ENCODE measurements at regions not wholly inside any gene's neighbourhood (a gene's known extent, or its start where the extent isn't known, plus 50 kb on each side); places are given as distances from the start of the nearest gene placed in this dataset.
"Not testable (repeated sequence)": the region's sequence is repeated elsewhere in the genome, so short reads cannot be mapped to it uniquely, and the experiment has no call there.

DNA sequence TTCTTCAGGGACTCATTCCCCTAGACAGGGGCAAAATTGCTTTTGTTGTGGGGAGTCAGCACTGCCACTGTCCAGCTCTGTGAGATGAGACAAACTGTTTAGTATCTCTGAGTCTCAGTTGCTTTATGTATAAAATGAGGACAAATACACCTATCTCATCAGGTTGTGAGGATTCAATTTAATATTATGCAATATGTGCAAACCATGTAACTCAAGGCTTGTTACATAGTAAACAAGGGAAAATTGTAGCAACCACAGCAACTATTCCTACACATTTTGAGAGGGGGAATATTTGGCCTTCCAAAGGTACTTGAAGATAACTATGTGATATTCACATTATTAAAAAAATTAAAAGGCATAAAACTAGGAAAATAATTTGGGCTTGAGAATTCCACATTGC, 411.9 kb upstream of the SLC30A5 start:
- no peak overlapping the region for H3K27ac Mint-ChIP-seq (ENCODE audit: low read depth)
- no peak for ATAC-seq (replicated peaks; ENCODE audit: extremely low read depth, poor library complexity, severe bottlenecking)
- no peak for DNase-seq (ENCODE audit: low spot score in 2 of 2)

DNA sequence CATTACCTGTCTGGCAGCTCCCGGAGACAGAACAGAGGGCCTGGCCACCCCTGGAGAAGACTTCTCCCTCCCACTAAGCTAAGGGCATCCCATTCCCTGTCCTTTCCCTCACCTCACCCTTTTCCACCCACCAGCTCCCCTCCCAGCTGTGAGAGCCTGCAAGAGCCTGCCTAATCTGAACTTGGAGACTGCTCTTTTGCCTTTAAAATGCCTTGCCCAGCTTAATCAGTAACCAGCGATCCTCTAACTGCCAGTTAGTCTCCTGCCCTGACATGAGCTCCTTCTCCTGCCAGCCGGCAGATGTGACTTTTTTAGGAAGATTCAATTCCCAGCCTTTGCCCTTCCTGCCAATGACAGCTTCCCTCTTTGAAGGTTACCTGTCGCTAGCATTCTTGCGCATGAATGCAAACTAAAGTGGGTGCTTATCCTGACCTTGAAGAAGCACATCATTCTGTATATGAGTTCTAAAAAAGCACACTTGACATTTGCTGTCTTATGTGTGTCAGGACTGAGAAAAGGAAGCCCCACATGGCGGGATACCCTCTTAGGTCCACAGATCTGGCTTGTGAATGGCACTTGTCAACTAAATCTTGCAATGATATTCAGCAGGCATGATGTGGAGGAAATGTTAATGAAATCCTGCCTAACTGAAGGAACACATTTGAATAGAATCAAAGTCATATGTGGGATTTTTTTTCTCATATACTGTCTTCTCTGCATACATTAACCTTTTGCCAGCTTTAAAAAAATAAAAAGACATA, 411.2 kb upstream of the SLC30A5 start:
- DNase-seq (ENCODE audit: low spot score in 2 of 2): no peak
- H3K4me3 Mint-ChIP-seq: no peak overlapping the region
- no peaks in the 10 kb centered on the region for H3K36me3 Mint-ChIP-seq (ENCODE audit: insufficient read depth)
- no peaks in the 10 kb centered on the region for H3K4me1 Mint-ChIP-seq
- H3K27me3 Mint-ChIP-seq: peaks cover 15% of the 10 kb centered on the region
- H3K27ac Mint-ChIP-seq (ENCODE audit: low read depth): no peak overlapping the region
- no peaks in the 10 kb centered on the region for H3K9me3 Mint-ChIP-seq
- no peak for ATAC-seq (replicated peaks; ENCODE audit: extremely low read depth, poor library complexity, severe bottlenecking)

More for the DNA sequence above, 411.9 kb upstream of the SLC30A5 start:
- Mint-ChIP-seq H3K27me3 (peaks cover 15% of the 10 kb centered on the region), H3K36me3 (ENCODE audit: insufficient read depth) (no peaks in the 10 kb centered on the region), H3K4me1 (no peaks in the 10 kb centered on the region), H3K9me3 (no peaks in the 10 kb centered on the region), H3K4me3 (no peak overlapping the region)

DNA sequence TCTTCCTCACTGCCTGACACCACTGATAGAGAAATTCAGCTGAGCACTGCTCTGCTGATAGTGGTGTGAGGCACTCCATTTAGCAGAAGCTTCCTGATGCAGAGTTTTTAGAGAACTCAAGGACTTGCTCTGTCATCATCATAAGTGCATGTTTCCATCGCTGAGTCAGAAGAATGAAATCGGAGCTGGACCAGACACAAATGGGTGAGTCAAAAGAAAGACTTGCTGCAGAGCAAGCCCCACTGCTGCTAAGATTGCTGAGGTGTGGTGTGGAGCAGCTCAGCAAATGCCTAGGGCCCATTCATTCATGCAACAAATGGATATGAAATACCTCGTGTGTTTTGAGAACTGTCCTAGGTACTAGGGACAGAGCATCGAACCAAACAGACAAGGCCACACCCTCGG, 410.2 kb upstream of the SLC30A5 start:
- Mint-ChIP-seq H3K4me1 (no peaks in the 10 kb centered on the region), H3K9me3 (no peaks in the 10 kb centered on the region), H3K4me3 (no peak overlapping the region), H3K36me3 (ENCODE audit: insufficient read depth) (no peaks in the 10 kb centered on the region), H3K27ac (ENCODE audit: low read depth) (no peak overlapping the region), H3K27me3 (peaks cover 15% of the 10 kb centered on the region)
- no peak for DNase-seq (ENCODE audit: low spot score in 2 of 2)
- no peak for ATAC-seq (replicated peaks; ENCODE audit: extremely low read depth, poor library complexity, severe bottlenecking)

DNA sequence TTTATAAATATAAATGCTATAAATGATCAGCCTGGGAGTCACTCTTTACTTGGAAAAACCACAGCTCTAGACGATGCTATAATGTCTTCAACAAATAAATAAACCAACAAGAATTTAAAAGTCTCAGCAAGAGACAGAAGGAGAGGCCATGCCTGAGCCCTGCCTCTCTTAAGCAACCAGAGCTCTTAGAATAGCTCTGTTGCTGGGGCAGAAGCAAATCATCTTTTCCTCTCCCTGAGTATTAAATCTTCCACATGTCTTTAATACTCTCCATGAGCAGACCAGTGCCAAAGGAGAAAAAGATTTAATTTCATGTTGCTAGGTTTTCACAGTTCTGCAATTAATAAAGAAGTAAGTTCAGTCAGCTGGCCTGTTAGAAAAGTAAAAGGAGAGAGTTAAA, 408.0 kb upstream of the SLC30A5 start:
- H3K36me3 Mint-ChIP-seq (ENCODE audit: insufficient read depth): no peaks in the 10 kb centered on the region
- H3K27ac Mint-ChIP-seq (ENCODE audit: low read depth): no peak overlapping the region
- peaks cover 7% of the 10 kb centered on the region for H3K27me3 Mint-ChIP-seq
- no peak overlapping the region for H3K4me3 Mint-ChIP-seq
- DNase-seq (ENCODE audit: low spot score in 2 of 2): no peak
- H3K9me3 Mint-ChIP-seq: no peaks in the 10 kb centered on the region
- no peak for ATAC-seq (replicated peaks; ENCODE audit: extremely low read depth, poor library complexity, severe bottlenecking)
- H3K4me1 Mint-ChIP-seq: no peaks in the 10 kb centered on the region

DNA sequence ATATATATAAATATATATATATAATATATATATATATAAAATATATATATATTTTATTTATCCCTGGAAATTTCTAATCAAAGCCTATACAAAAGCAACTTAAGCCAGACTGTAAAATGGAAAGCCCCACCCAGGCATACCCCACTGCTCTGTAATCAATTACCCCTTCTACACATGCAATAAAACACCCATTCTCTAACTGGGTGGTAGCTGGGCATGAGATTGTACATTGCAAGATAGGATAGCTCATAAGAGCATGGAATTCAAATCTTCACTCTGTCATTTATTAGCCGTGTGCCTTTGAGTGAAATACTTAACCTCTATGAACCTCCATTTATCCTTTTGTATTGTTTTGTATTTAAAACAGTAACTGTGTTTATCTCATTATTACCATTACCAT, 405.3 kb upstream of the SLC30A5 start:
- no peak overlapping the region for H3K27ac Mint-ChIP-seq (ENCODE audit: low read depth)
- H3K36me3 Mint-ChIP-seq (ENCODE audit: insufficient read depth): peaks cover 2% of the 10 kb centered on the region
- H3K9me3 Mint-ChIP-seq: no peaks in the 10 kb centered on the region
- no peaks in the 10 kb centered on the region for H3K27me3 Mint-ChIP-seq
- DNase-seq (ENCODE audit: low spot score in 2 of 2) (no peak), ATAC-seq (replicated peaks; ENCODE audit: extremely low read depth, poor library complexity, severe bottlenecking) (no peak)
- no peak overlapping the region for H3K4me3 Mint-ChIP-seq
- H3K4me1 Mint-ChIP-seq: no peaks in the 10 kb centered on the region

DNA sequence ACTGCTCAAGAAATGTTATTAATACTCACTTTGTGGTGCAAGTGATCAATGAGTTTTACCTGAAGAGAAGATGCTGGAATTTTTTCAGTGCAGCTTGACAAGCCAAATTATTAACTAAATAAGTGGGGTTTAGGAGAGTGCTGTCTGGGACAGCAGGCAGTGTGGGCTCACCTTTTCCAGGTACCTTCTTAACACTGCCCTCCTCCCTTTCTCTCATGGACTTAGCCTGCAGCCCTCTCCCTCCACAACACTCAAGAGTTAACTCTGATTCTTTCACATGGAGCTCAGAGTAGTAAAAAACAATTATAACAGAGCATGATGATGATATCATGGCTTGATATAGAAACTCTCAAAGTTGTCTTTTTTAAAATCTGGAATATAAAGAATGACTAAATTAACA, 404.8 kb upstream of the SLC30A5 start:
- peaks cover 2% of the 10 kb centered on the region for H3K36me3 Mint-ChIP-seq (ENCODE audit: insufficient read depth)
- no peak for ATAC-seq (replicated peaks; ENCODE audit: extremely low read depth, poor library complexity, severe bottlenecking)
- H3K9me3 Mint-ChIP-seq: no peaks in the 10 kb centered on the region
- H3K4me3 Mint-ChIP-seq: no peak overlapping the region
- no peaks in the 10 kb centered on the region for H3K4me1 Mint-ChIP-seq
- H3K27ac Mint-ChIP-seq (ENCODE audit: low read depth): no peak overlapping the region
- H3K27me3 Mint-ChIP-seq: no peaks in the 10 kb centered on the region
- no peak for DNase-seq (ENCODE audit: low spot score in 2 of 2)

DNA sequence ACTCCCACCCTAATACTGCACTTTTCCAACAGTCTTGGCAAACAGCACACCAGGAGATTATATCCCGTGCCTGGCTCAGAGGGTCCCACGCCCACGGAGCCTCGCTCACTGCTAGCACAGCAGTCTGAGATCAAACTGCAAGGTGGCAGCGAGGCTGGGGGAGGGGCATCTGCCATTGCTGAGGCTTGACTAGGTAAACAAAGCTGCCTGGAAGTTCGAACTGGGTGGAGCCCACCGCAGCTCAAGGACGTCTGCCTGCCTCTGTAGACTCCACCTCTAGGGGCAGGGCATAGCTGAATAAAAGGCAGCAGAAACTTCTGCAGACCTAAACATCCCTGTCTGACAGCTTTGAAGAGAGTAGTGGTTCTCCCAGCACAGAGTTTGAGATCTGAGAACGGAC, 401.9 kb upstream of the SLC30A5 start:
- not testable (repeated sequence) for H3K27me3 Mint-ChIP-seq; ATAC-seq (replicated peaks; ENCODE audit: extremely low read depth, poor library complexity, severe bottlenecking); DNase-seq (ENCODE audit: low spot score in 2 of 2)

DNA sequence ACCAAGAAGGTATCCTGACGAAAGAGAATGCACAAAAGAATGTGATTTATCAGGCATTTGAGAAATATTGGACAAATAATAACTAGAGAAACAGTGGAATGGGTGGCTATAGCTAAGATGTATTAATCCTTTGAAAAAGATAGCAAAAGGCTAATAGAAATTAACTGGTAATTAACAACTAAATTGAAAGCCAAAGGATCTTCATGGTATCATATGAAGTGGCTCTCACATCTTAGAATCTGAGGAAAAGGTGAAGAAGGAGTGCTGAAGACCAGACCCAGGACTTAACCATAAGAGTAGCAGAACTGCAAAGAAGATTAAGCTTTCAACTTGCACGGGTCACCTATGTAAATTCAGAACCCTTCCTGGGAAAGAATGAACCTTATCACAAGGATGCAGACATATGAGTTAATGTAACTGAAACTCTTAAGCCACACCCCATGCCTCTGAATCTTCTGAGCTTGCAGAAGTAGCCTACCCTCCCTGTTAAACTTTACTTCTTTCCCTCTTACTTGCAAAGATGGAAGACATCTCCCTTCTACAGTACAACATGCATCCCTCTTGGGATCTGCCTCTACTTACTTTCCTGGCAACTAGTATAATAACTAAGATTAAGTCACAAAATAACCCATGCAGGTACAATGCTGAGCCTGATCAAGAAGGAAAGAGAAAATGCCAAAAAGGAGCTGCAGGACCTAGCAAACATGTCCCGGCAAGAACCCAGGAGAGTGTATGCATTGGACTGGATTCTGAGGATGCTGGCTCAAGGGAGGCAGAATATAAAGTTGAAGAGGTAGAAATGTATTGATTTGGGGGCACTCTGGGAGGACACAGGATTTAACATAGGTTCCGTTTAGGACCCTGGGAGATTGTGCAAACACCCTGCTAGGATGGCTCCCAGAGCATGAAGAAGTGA, 395.5 kb upstream of the SLC30A5 start:
- Mint-ChIP-seq H3K4me3 (no peak overlapping the region), H3K36me3 (ENCODE audit: insufficient read depth) (peaks cover 1% of the 10 kb centered on the region), H3K4me1 (no peaks in the 10 kb centered on the region), H3K27ac (ENCODE audit: low read depth) (no peak overlapping the region), H3K9me3 (peaks cover 6% of the 10 kb centered on the region), H3K27me3 (no peaks in the 10 kb centered on the region)
- DNase-seq (ENCODE audit: low spot score in 2 of 2): no peak
- no peak for ATAC-seq (replicated peaks; ENCODE audit: extremely low read depth, poor library complexity, severe bottlenecking)

More for the DNA sequence above, 401.9 kb upstream of the SLC30A5 start:
- H3K4me3 Mint-ChIP-seq; H3K27ac Mint-ChIP-seq (ENCODE audit: low read depth); H3K9me3 Mint-ChIP-seq; H3K36me3 Mint-ChIP-seq (ENCODE audit: insufficient read depth); H3K4me1 Mint-ChIP-seq: not testable (repeated sequence)

DNA sequence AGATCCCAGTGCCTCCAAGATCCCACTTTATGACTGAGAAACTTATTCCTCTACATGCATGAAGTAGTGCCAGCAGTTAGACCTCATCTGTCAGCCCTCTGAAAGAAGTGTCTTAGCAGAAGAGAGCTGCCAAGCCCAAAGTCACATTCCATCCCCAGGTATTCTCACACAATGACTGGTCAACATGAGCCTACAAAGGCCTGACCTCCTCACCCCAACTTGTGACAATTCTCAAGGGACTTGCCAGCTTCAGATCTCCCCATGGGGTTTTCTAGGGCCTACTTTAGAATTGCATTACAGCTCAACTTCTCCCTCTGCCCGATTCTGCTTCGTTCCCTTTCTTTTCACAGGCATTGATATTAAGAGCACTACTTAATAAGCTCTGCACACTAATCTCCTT, 393.8 kb upstream of the SLC30A5 start:
- no peak overlapping the region for H3K4me3 Mint-ChIP-seq
- ATAC-seq (replicated peaks; ENCODE audit: extremely low read depth, poor library complexity, severe bottlenecking) (no peak), DNase-seq (ENCODE audit: low spot score in 2 of 2) (no peak)
- peaks cover 6% of the 10 kb centered on the region for H3K9me3 Mint-ChIP-seq
- no peak overlapping the region for H3K27ac Mint-ChIP-seq (ENCODE audit: low read depth)
- no peaks in the 10 kb centered on the region for H3K4me1 Mint-ChIP-seq
- no peaks in the 10 kb centered on the region for H3K36me3 Mint-ChIP-seq (ENCODE audit: insufficient read depth)
- H3K27me3 Mint-ChIP-seq: peaks cover 5% of the 10 kb centered on the region

DNA sequence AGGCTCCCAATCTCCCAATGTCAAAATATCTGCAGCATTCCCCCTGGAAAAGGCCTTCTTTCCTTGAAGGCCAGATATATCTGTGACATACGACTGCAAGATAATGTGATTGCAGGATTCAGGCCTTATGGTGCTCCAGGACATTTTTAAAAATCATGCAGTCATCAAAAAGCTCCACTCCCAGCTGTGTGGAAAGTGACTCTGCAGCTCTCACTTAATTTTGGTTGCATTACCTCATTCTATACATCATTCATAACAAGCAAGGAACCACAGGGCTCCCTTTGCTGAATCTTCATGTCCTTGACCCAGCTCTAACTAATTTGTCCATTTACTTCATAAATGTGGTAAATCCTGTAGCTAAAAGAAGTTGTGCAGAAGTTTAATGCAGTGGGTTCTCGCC, 386.2 kb upstream of the SLC30A5 start:
- Mint-ChIP-seq H3K9me3 (no peaks in the 10 kb centered on the region), H3K4me1 (peaks cover 24% of the 10 kb centered on the region), H3K27ac (ENCODE audit: low read depth) (no peak overlapping the region), H3K36me3 (ENCODE audit: insufficient read depth) (peaks cover 2% of the 10 kb centered on the region), H3K27me3 (peaks cover 18% of the 10 kb centered on the region), H3K4me3 (no peak overlapping the region)
- DNase-seq (ENCODE audit: low spot score in 2 of 2) (no peak), ATAC-seq (replicated peaks; ENCODE audit: extremely low read depth, poor library complexity, severe bottlenecking) (no peak)

DNA sequence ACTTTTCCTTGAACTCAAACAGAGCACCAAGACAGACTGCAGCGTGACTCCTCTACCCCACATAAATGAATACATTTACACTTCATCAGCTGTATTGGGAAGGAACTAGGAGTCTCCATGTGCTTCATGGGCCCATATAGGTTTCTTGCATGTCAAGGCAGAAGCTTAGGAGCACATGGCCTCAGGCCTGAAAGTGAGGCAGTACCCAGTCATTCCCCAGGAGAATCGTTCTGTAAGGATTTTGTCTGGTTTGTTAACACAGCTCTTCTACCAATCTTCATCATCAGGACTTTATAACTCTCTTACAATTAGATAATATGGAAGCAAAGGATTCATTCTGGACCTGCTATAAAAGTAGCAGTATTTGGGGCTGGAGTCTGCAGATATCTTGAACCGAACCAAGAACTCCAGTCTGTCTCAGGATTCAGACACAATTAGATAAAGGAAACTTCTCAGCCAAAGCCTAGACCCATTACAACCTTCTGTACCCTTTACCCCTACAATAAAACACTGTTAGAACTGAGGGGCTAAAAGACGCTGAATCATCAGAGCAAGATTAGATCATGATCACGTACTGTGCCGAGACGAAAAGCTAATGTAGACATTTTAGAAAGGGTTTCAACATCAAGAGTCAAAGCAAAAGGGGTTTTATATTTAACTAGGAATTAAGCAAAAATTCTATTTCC, 385.5 kb upstream of the SLC30A5 start:
- ATAC-seq (replicated peaks; ENCODE audit: extremely low read depth, poor library complexity, severe bottlenecking): no peak
- Mint-ChIP-seq H3K27me3 (peaks cover 18% of the 10 kb centered on the region), H3K36me3 (ENCODE audit: insufficient read depth) (peaks cover 2% of the 10 kb centered on the region), H3K4me1 (peaks cover 28% of the 10 kb centered on the region), H3K27ac (ENCODE audit: low read depth) (no peak overlapping the region), H3K9me3 (no peaks in the 10 kb centered on the region), H3K4me3 (no peak overlapping the region)
- DNase-seq (ENCODE audit: low spot score in 2 of 2): no peak

DNA sequence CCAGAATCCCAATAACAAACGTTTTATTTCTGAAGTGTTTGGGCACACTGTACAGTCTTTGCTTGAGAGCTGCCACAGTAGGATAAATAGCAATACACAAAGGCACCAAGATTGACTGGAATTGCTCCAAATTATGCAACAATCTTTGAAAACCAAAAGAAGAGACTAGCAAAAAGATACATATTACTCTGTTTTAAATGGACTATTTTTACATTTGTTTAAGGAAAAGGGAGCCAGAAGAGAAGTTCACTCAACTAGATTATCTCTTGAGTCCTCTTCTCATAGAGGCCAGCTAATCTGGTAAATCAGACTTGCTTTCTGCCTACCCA, 385.0 kb upstream of the SLC30A5 start:
- H3K27ac Mint-ChIP-seq (ENCODE audit: low read depth): no peak overlapping the region
- H3K4me3 Mint-ChIP-seq: no peak overlapping the region
- peaks cover 2% of the 10 kb centered on the region for H3K36me3 Mint-ChIP-seq (ENCODE audit: insufficient read depth)
- peaks cover 18% of the 10 kb centered on the region for H3K27me3 Mint-ChIP-seq
- no peak for ATAC-seq (replicated peaks; ENCODE audit: extremely low read depth, poor library complexity, severe bottlenecking)
- DNase-seq (ENCODE audit: low spot score in 2 of 2): no peak
- peaks cover 28% of the 10 kb centered on the region for H3K4me1 Mint-ChIP-seq
- H3K9me3 Mint-ChIP-seq: no peaks in the 10 kb centered on the region
